ENCODE measurements at regions not wholly inside any gene's neighbourhood (a gene's known extent, or its start where the extent isn't known, plus 50 kb on each side); places are given as distances from the start of the nearest gene placed in this dataset.

- H3K4me3 ChIP-seq (ENCODE audit: low read depth in 1 of 2, low read length in 2 of 2), result no peak overlapping the region
- H3K27me3 ChIP-seq (ENCODE audit: insufficient read depth, low read length, poor library complexity), result no peaks in the 10 kb centered on the region
- H3K4me2 ChIP-seq (ENCODE audit: insufficient read depth, low read length), result no peak overlapping the region
- H3K27ac ChIP-seq (ENCODE audit: low read length), result no peak overlapping the region
- H3K36me3 ChIP-seq (ENCODE audit: insufficient read depth, low read length), result no peaks in the 10 kb centered on the region
- H3K9ac ChIP-seq (ENCODE audit: low read depth, low read length), result no peak overlapping the region
- H3K79me2 ChIP-seq (ENCODE audit: insufficient read depth, low read length), result no peaks in the 10 kb centered on the region
- no peak overlapping the region for H2AFZ ChIP-seq (ENCODE audit: low read depth, low read length)
- DNase-seq (no peak), ATAC-seq (ENCODE audit: insufficient read depth, low read depth) (no peak)
- no peak for TF ChIP-seq CTCF (IDR thresholded peaks at IDR 0.05; ENCODE audit: borderline replicate concordance, extremely low read depth, low read length, poor library complexity, severe bottlenecking)
- no peak for TF ChIP-seq EZH2 (IDR thresholded peaks at IDR 0.05; ENCODE audit: borderline replicate concordance, low read depth, low read length, severe bottlenecking)
- no peaks in the 10 kb centered on the region for H3K4me1 ChIP-seq (ENCODE audit: insufficient read depth, low read length)
- H4K20me1 ChIP-seq (ENCODE audit: insufficient read depth, low read length), result no peaks in the 10 kb centered on the region
- H3K9me3 ChIP-seq (ENCODE audit: insufficient read depth, low read length, severe bottlenecking), result no peaks in the 10 kb centered on the region
Measured at GRCh38 chr4:42709392-42710065, 52.6 kb upstream of the ATP8A1 start.

- no peaks in the 10 kb centered on the region for H3K36me3 ChIP-seq (ENCODE audit: insufficient read depth, low read length)
- H4K20me1 ChIP-seq (ENCODE audit: insufficient read depth, low read length), result no peaks in the 10 kb centered on the region
- no peak overlapping the region for H3K9ac ChIP-seq (ENCODE audit: low read depth, low read length)
- no peak overlapping the region for H2AFZ ChIP-seq (ENCODE audit: low read depth, low read length)
- H3K9me3 ChIP-seq (ENCODE audit: insufficient read depth, low read length, severe bottlenecking), result no peaks in the 10 kb centered on the region
- TF ChIP-seq EZH2 (IDR thresholded peaks at IDR 0.05; ENCODE audit: borderline replicate concordance, low read depth, low read length, severe bottlenecking) (no peak), CTCF (IDR thresholded peaks at IDR 0.05; ENCODE audit: borderline replicate concordance, extremely low read depth, low read length, poor library complexity, severe bottlenecking) (no peak)
- H3K79me2 ChIP-seq (ENCODE audit: insufficient read depth, low read length), result no peaks in the 10 kb centered on the region
- no peak overlapping the region for H3K4me2 ChIP-seq (ENCODE audit: insufficient read depth, low read length)
- DNase-seq, result no peak
- no peak overlapping the region for H3K27ac ChIP-seq (ENCODE audit: low read length)
- H3K4me1 ChIP-seq (ENCODE audit: insufficient read depth, low read length), result no peaks in the 10 kb centered on the region
- no peak overlapping the region for H3K4me3 ChIP-seq (ENCODE audit: low read depth in 1 of 2, low read length in 2 of 2)
- no peaks in the 10 kb centered on the region for H3K27me3 ChIP-seq (ENCODE audit: insufficient read depth, low read length, poor library complexity)
- ATAC-seq (ENCODE audit: insufficient read depth, low read depth), result no peak
Measured at GRCh38 chr4:42708625-42709024, 51.7 kb upstream of the ATP8A1 start.
